ENCODE measurements at regions not wholly inside any gene's neighbourhood (a gene's known extent, or its start where the extent isn't known, plus 50 kb on each side); places are given as distances from the start of the nearest gene placed in this dataset.

- no peak for TF ChIP-seq SLC30A9 (CRISPR knock-in tag; IDR thresholded peaks at IDR 0.05)
- TF ChIP-seq EZH2 (IDR thresholded peaks at IDR 0.05; ENCODE audit: borderline replicate concordance, low read depth, low read length), result no peak
- no peak for TF ChIP-seq ZNF23 (CRISPR knock-in tag; IDR thresholded peaks at IDR 0.05)
- no peak for TF ChIP-seq MAFG (tag; conservative IDR thresholded peaks at IDR 0.05)
- TF ChIP-seq ZNF764 (CRISPR knock-in tag; IDR thresholded peaks at IDR 0.05; ENCODE audit: low read depth), result no peak
- TF ChIP-seq, protein P1, sequence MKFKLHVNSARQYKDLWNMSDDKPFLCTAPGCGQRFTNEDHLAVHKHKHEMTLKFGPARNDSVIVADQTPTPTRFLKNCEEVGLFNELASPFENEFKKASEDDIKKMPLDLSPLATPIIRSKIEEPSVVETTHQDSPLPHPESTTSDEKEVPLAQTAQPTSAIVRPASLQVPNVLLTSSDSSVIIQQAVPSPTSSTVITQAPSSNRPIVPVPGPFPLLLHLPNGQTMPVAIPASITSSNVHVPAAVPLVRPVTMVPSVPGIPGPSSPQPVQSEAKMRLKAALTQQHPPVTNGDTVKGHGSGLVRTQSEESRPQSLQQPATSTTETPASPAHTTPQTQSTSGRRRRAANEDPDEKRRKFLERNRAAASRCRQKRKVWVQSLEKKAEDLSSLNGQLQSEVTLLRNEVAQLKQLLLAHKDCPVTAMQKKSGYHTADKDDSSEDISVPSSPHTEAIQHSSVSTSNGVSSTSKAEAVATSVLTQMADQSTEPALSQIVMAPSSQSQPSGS (CRISPR knock-in tag; IDR thresholded peaks at IDR 0.05), result no peak
- TF ChIP-seq SP2 (IDR thresholded peaks at IDR 0.05; ENCODE audit: extremely low read depth, low read depth, low read length, poor library complexity, severe bottlenecking), result no peak
- no peak for TF ChIP-seq PURB (CRISPR knock-in tag; IDR thresholded peaks at IDR 0.05; ENCODE audit: low read depth)
- TF ChIP-seq IRF2 (CRISPR knock-in tag; IDR thresholded peaks at IDR 0.05), result no peak
- no peak for TF ChIP-seq TCF7L2 (IDR thresholded peaks at IDR 0.05; ENCODE audit: low read depth, low read length)
- TF ChIP-seq XRCC4 (IDR thresholded peaks at IDR 0.05; ENCODE audit: extremely low read depth, insufficient read depth, insufficient read length), result no peak
Observed at GRCh38 chr11:96782632-96783031, 392.8 kb downstream of the JRKL start.

Data from K562 (cell line).